ENCODE measurements at regions not wholly inside any gene's neighbourhood (a gene's known extent, or its start where the extent isn't known, plus 50 kb on each side); places are given as distances from the start of the nearest gene placed in this dataset.

- ATAC-seq (no peak), DNase-seq (no peak)
- no peak overlapping the region for H3K27ac ChIP-seq
- intact Hi-C loops (cut with DNase I) = no loop called here
- TF ChIP-seq, protein P1, sequence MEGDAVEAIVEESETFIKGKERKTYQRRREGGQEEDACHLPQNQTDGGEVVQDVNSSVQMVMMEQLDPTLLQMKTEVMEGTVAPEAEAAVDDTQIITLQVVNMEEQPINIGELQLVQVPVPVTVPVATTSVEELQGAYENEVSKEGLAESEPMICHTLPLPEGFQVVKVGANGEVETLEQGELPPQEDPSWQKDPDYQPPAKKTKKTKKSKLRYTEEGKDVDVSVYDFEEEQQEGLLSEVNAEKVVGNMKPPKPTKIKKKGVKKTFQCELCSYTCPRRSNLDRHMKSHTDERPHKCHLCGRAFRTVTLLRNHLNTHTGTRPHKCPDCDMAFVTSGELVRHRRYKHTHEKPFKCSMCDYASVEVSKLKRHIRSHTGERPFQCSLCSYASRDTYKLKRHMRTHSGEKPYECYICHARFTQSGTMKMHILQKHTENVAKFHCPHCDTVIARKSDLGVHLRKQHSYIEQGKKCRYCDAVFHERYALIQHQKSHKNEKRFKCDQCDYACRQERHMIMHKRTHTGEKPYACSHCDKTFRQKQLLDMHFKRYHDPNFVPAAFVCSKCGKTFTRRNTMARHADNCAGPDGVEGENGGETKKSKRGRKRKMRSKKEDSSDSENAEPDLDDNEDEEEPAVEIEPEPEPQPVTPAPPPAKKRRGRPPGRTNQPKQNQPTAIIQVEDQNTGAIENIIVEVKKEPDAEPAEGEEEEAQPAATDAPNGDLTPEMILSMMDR (IDR thresholded peaks at IDR 0.05) = no peak
- TF ChIP-seq POLR2A (IDR thresholded peaks at IDR 0.05) = no peak
- H3K27me3 ChIP-seq = no peaks in the 10 kb centered on the region
- no peaks in the 10 kb centered on the region for H3K4me1 ChIP-seq
- H3K4me3 ChIP-seq = no peak overlapping the region
- no peaks in the 10 kb centered on the region for H3K36me3 ChIP-seq
- H3K9me3 ChIP-seq = no peaks in the 10 kb centered on the region
Measured at GRCh38 chr4:124484008-124484407, 228.5 kb downstream of the ANKRD50 start.

DNA sequence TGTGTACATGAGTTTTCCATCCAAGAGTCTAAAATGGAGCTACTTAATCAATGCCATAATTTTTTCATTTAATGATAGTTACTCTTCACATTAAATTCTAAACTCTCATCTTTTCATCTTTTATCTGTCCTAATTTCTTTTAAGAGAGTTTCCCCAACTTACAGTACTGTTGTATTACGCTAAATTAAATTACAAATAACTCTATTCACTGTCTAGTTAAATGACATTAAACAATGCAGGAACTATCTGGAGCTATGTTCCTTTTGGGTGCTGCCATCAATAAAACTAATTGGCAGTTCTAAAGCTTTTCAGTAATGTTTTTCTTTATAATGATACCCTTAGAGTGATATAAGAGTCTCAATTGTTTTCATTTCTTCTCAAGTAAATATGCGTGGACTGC is 227.6 kb downstream of the ANKRD50 start:
- TF ChIP-seq, protein P1 (IDR thresholded peaks at IDR 0.05) = no peak
- no peak for TF ChIP-seq POLR2A (IDR thresholded peaks at IDR 0.05)
- no peak for ATAC-seq
- no peak for DNase-seq
- H3K27ac ChIP-seq = no peak overlapping the region
- H3K9me3 ChIP-seq = no peaks in the 10 kb centered on the region
- H3K36me3 ChIP-seq = no peaks in the 10 kb centered on the region
- WGBS (ENCODE audit: insufficient coverage, low coverage, low lambda C conversion rate, missing lambda C conversion rate) = 87% methylated on average over 2 of the region's 2 CpGs
- no peaks in the 10 kb centered on the region for H3K4me1 ChIP-seq
- no peak overlapping the region for H3K4me3 ChIP-seq
- H3K27me3 ChIP-seq = no peaks in the 10 kb centered on the region
- intact Hi-C loops (cut with DNase I) = no loop called here

DNA sequence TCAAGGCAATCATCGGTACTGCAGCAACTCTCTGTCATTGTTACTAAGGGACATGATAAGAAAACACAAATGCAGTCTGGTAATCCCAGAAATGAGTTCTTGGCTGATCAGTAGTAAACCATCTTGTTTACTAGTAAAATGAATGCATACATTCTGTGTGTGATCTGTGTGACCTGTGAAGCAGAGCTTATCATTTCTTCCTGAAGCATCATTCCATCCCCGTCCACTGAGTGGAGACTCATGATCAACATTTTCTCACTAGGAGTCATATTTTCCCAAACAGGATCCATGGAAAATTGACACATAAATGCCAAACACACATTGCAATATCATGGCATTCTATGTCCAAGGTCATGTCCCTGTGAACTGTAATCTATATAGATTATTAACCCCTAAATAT is 226.1 kb downstream of the ANKRD50 start:
- ATAC-seq (peak; percentile 50 to 71 (median 64)), DNase-seq (no peak)
- no peaks in the 10 kb centered on the region for H3K9me3 ChIP-seq
- H3K4me1 ChIP-seq = no peaks in the 10 kb centered on the region
- TF ChIP-seq, protein P1 (IDR thresholded peaks at IDR 0.05) = peak in 3 of 4 donors; percentile 33 to 38 (median 36)
- TF ChIP-seq POLR2A (IDR thresholded peaks at IDR 0.05) = no peak
- 92% methylated on average over 2 of the region's 2 CpGs for WGBS (ENCODE audit: insufficient coverage, low coverage, low lambda C conversion rate, missing lambda C conversion rate)
- H3K27me3 ChIP-seq = no peaks in the 10 kb centered on the region
- no peak overlapping the region for H3K27ac ChIP-seq
- H3K36me3 ChIP-seq = no peaks in the 10 kb centered on the region
- intact Hi-C loops (cut with DNase I) = no loop called here
- H3K4me3 ChIP-seq = no peak overlapping the region

- intact Hi-C loops (cut with DNase I) = no loop called here
- Histone ChIP-seq H3K4me3 (no peak overlapping the region), H3K27me3 (no peaks in the 10 kb centered on the region), H3K36me3 (no peaks in the 10 kb centered on the region), H3K27ac (no peak overlapping the region), H3K4me1 (no peaks in the 10 kb centered on the region), H3K9me3 (no peaks in the 10 kb centered on the region)
- DNase-seq = no peak
- ATAC-seq = no peak
- TF ChIP-seq POLR2A (IDR thresholded peaks at IDR 0.05) = no peak
- TF ChIP-seq, protein P1 (IDR thresholded peaks at IDR 0.05) = no peak
- WGBS (ENCODE audit: insufficient coverage, low coverage, low lambda C conversion rate, missing lambda C conversion rate) = 58% methylated on average over 2 of the region's 2 CpGs
Measured at GRCh38 chr4:124487651-124488050, 224.9 kb downstream of the ANKRD50 start.
